ENCODE measurements at regions not wholly inside any gene's neighbourhood (a gene's known extent, or its start where the extent isn't known, plus 50 kb on each side); places are given as distances from the start of the nearest gene placed in this dataset.
A peak's percentile ranks its signal among the peaks of the same experiment; 100 is the strongest.

- Mint-ChIP-seq H3K36me3 (no peaks in the 10 kb centered on the region), H3K4me3 (no peak overlapping the region), H3K27ac (peak overlapping the region in 2 of 3 donors; percentile 3 to 65), H3K9me3 (peaks cover 0 to 2% (median 0%) of the 10 kb centered on the region in 7 donors), H3K27me3 (peaks cover 18% of the 10 kb centered on the region), H3K4me1 (peaks cover 0 to 18% (median 0%) of the 10 kb centered on the region in 4 donors)
- no peak overlapping the region for H3K4me3 ChIP-seq (ENCODE audit: low read depth, low read length)
- H3K9me3 ChIP-seq (ENCODE audit: control insufficient read depth in 2 of 2, low read length in 2 of 2): no peaks in the 10 kb centered on the region
- no peaks in the 10 kb centered on the region for H3K27me3 ChIP-seq (ENCODE audit: control insufficient read depth, insufficient read depth, low read length)
- DNase-seq (peak in 2 of 3 donors; percentile 28 to 37), ATAC-seq (ENCODE audit: low read depth in 2 of 2) (no peak)
- no peaks in the 10 kb centered on the region for H3K36me3 ChIP-seq (ENCODE audit: control insufficient read depth, insufficient read depth, low read length)
- H3K27ac ChIP-seq (ENCODE audit: insufficient read depth, low read length, poor library complexity, severe bottlenecking): no peak overlapping the region
- no peaks in the 10 kb centered on the region for H3K4me1 ChIP-seq (ENCODE audit: control insufficient read depth, insufficient read depth, low read length, poor library complexity, severe bottlenecking)
These were observed 398.3 kb upstream of the ARID1B start for GRCh38 chr6:156378853-156379252.

DNA sequence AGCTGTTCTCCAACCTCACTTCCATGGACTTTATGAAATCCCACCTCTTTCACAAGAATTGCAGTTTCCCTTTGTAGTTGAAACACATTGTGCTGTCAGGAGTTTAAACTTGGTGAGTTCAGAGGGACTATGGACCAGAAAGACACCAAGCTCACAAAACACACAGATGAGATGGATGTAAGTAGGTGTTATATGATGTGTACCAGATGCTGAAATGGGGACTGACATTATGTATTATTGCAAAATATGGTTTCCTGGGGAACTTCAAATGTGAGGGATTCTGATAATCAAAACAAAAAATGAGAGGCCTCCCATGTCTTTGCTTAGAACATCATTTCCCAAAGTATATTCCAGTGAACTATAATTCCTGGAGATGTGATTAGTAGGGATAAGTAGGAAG, 401.1 kb upstream of the ARID1B start:
- peaks cover 14% of the 10 kb centered on the region for H3K27me3 Mint-ChIP-seq
- peaks cover 0 to 3% (median 0%) of the 10 kb centered on the region in 7 donors for H3K9me3 Mint-ChIP-seq
- H3K4me1 Mint-ChIP-seq: peaks cover 0 to 14% (median 0%) of the 10 kb centered on the region in 4 donors
- H3K36me3 Mint-ChIP-seq: no peaks in the 10 kb centered on the region
- Histone ChIP-seq H3K27ac (ENCODE audit: insufficient read depth, low read length, poor library complexity, severe bottlenecking) (no peak overlapping the region), H3K4me3 (ENCODE audit: low read depth, low read length) (no peak overlapping the region), H3K4me1 (ENCODE audit: control insufficient read depth, insufficient read depth, low read length, poor library complexity, severe bottlenecking) (no peaks in the 10 kb centered on the region), H3K27me3 (ENCODE audit: control insufficient read depth, insufficient read depth, low read length) (no peaks in the 10 kb centered on the region), H3K36me3 (ENCODE audit: control insufficient read depth, insufficient read depth, low read length) (no peaks in the 10 kb centered on the region), H3K9me3 (ENCODE audit: control insufficient read depth in 2 of 2, low read length in 2 of 2) (no peaks in the 10 kb centered on the region)
- no peak overlapping the region for H3K4me3 Mint-ChIP-seq
- no peak for DNase-seq
- H3K27ac Mint-ChIP-seq: no peak overlapping the region
- ATAC-seq (ENCODE audit: low read depth in 2 of 2): no peak

GRCh38 chr6:156359912-156360311, 417.3 kb upstream of the ARID1B start:
- Mint-ChIP-seq H3K36me3 (peaks cover 11% of the 10 kb centered on the region), H3K27me3 (peaks cover 12% of the 10 kb centered on the region), H3K4me1 (no peaks in the 10 kb centered on the region), H3K27ac (peak overlapping the region in 1 of 3 donors; percentile 76), H3K4me3 (no peak overlapping the region), H3K9me3 (peaks cover 0 to 6% (median 0%) of the 10 kb centered on the region in 7 donors)
- Histone ChIP-seq H3K9me3 (ENCODE audit: control insufficient read depth in 2 of 2, low read length in 2 of 2) (no peaks in the 10 kb centered on the region), H3K4me1 (ENCODE audit: control insufficient read depth, insufficient read depth, low read length, poor library complexity, severe bottlenecking) (no peaks in the 10 kb centered on the region), H3K27ac (ENCODE audit: insufficient read depth, low read length, poor library complexity, severe bottlenecking) (no peak overlapping the region), H3K36me3 (ENCODE audit: control insufficient read depth, insufficient read depth, low read length) (no peaks in the 10 kb centered on the region), H3K4me3 (ENCODE audit: low read depth, low read length) (no peak overlapping the region), H3K27me3 (ENCODE audit: control insufficient read depth, insufficient read depth, low read length) (no peaks in the 10 kb centered on the region)
- DNase-seq: no peak
- no peak for ATAC-seq (ENCODE audit: low read depth in 2 of 2)

DNA sequence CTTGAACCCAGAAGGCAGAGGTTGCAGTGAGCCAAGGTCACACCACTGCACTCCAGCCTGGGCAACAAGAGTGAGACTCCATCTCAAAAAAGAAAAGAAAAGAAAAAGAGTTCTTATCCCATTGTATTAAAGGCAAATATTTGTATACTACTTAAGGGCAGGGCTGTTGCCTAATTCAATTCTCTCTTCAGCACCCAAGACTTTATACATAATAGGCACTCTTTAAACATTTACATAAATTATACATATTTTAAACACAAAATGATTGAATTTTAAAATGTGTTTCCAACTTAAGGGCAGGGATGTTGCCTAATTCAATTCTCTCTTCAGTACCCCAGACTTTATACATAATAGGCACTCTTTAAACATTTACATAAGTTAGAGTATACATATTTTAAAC, 424.3 kb upstream of the ARID1B start:
- Histone ChIP-seq H3K4me1 (ENCODE audit: control insufficient read depth, insufficient read depth, low read length, poor library complexity, severe bottlenecking) (no peaks in the 10 kb centered on the region), H3K4me3 (ENCODE audit: low read depth, low read length) (no peak overlapping the region), H3K9me3 (ENCODE audit: control insufficient read depth in 2 of 2, low read length in 2 of 2) (no peaks in the 10 kb centered on the region), H3K36me3 (ENCODE audit: control insufficient read depth, insufficient read depth, low read length) (no peaks in the 10 kb centered on the region), H3K27ac (ENCODE audit: insufficient read depth, low read length, poor library complexity, severe bottlenecking) (no peak overlapping the region), H3K27me3 (ENCODE audit: control insufficient read depth, insufficient read depth, low read length) (no peaks in the 10 kb centered on the region)
- DNase-seq (no peak), ATAC-seq (ENCODE audit: low read depth in 2 of 2) (no peak)
- peaks cover 26% of the 10 kb centered on the region for H3K27me3 Mint-ChIP-seq
- H3K27ac Mint-ChIP-seq: no peak overlapping the region
- peaks cover 4% of the 10 kb centered on the region for H3K36me3 Mint-ChIP-seq
- H3K9me3 Mint-ChIP-seq: peaks cover 0 to 6% (median 1%) of the 10 kb centered on the region in 7 donors
- no peaks in the 10 kb centered on the region for H3K4me1 Mint-ChIP-seq
- no peak overlapping the region for H3K4me3 Mint-ChIP-seq

DNA sequence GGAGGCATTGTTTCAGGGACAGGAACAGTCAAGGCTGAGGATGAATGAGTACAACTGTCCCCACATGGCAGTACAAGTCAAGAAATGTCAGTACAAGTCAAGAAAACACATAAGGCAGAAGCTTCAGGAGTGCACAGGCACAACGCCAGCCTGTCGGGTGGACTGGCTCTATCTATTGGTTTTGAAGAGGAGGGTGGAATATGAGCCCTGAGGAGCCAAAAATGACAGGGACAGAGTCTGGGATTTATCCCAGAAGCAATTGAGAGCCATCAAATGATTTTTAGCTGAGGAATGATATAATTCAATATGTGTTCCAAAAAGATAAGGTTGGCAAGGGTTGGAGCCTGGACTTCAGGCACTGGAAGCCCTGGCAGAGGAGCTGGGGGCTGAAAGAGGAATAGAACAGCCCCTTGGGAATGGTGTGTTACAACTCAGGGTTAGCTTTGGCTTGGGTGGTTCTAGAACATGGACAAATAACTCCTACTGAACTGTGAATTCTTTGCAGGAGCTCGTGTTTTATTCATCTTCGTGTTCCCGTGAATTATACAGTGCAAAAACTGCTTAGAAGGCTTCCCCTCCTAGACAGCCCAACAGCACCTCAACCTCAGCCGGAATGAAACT, 425.7 kb upstream of the ARID1B start:
- DNase-seq: no peak

DNA sequence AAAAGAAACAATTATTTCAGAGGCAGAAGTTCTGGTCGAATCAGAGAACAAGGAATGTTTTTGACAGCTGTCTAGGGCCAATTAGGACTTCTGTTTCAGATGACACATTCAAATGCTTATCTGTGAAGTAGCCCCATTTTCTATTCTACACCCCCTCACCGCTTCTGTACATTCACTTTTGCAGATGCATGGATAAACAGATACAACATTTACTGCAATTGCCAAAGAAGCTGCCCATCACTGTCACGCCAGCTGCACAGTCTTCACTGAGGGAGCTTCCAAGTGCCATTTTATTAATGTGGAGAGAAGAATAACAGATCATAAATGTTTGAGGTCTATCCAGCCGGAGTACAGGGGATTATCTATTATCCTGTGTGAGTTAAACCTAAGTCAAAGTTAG, 426.8 kb upstream of the ARID1B start:
- DNase-seq (no peak), ATAC-seq (ENCODE audit: low read depth in 2 of 2) (no peak)
- Mint-ChIP-seq H3K9me3 (peaks cover 0 to 6% (median under 1%) of the 10 kb centered on the region in 7 donors), H3K4me3 (no peak overlapping the region), H3K36me3 (no peaks in the 10 kb centered on the region), H3K27me3 (peaks cover 20% of the 10 kb centered on the region), H3K27ac (peak overlapping the region in 1 of 3 donors; percentile 25), H3K4me1 (no peaks in the 10 kb centered on the region)
- no peaks in the 10 kb centered on the region for H3K9me3 ChIP-seq (ENCODE audit: control insufficient read depth in 2 of 2, low read length in 2 of 2)
- no peaks in the 10 kb centered on the region for H3K4me1 ChIP-seq (ENCODE audit: control insufficient read depth, insufficient read depth, low read length, poor library complexity, severe bottlenecking)
- H3K36me3 ChIP-seq (ENCODE audit: control insufficient read depth, insufficient read depth, low read length): no peaks in the 10 kb centered on the region
- H3K27ac ChIP-seq (ENCODE audit: insufficient read depth, low read length, poor library complexity, severe bottlenecking): no peak overlapping the region
- H3K27me3 ChIP-seq (ENCODE audit: control insufficient read depth, insufficient read depth, low read length): peaks cover 2% of the 10 kb centered on the region
- H3K4me3 ChIP-seq (ENCODE audit: low read depth, low read length): no peak overlapping the region

More for the DNA sequence above, 425.7 kb upstream of the ARID1B start:
- H3K27ac ChIP-seq (ENCODE audit: insufficient read depth, low read length, poor library complexity, severe bottlenecking): no peak overlapping the region
- H3K36me3 Mint-ChIP-seq: no peaks in the 10 kb centered on the region
- no peak overlapping the region for H3K4me3 ChIP-seq (ENCODE audit: low read depth, low read length)
- H3K27me3 ChIP-seq (ENCODE audit: control insufficient read depth, insufficient read depth, low read length): peaks cover 2% of the 10 kb centered on the region
- no peaks in the 10 kb centered on the region for H3K9me3 ChIP-seq (ENCODE audit: control insufficient read depth in 2 of 2, low read length in 2 of 2)
- H3K9me3 Mint-ChIP-seq: peaks cover 0 to 6% (median 1%) of the 10 kb centered on the region in 7 donors
- H3K27me3 Mint-ChIP-seq: peaks cover 20% of the 10 kb centered on the region
- ATAC-seq (ENCODE audit: low read depth in 2 of 2): no peak
- H3K36me3 ChIP-seq (ENCODE audit: control insufficient read depth, insufficient read depth, low read length): no peaks in the 10 kb centered on the region
- H3K4me3 Mint-ChIP-seq: no peak overlapping the region
- no peaks in the 10 kb centered on the region for H3K4me1 Mint-ChIP-seq
- no peaks in the 10 kb centered on the region for H3K4me1 ChIP-seq (ENCODE audit: control insufficient read depth, insufficient read depth, low read length, poor library complexity, severe bottlenecking)
- H3K27ac Mint-ChIP-seq: no peak overlapping the region

GRCh38 chr6:156348849-156349248, 428.3 kb upstream of the ARID1B start:
- peaks cover 0 to 6% (median 0%) of the 10 kb centered on the region in 7 donors for H3K9me3 Mint-ChIP-seq

DNA sequence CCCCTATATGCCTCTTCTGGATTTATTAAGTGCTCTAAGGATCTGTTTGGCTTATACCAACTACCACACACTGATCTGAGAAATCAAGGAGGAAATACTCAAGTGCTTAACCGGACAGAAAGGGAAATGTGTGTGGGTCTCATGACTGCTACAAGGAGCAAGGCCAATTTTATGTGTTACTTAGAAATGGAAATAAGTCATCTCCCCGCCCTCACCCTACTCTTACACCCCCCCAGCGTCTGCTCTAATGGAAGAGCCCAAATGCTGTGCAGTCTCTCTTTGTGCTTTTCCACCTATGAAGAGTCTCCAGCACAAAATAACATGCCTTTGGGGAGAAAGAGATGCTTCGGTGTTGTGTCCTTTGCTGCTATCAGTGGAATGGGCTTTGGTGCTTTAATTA, 428.8 kb upstream of the ARID1B start:
- peaks cover 20% of the 10 kb centered on the region for H3K27me3 Mint-ChIP-seq

More at GRCh38 chr6:156348849-156349248, 428.3 kb upstream of the ARID1B start:
- no peak overlapping the region for H3K27ac Mint-ChIP-seq
- H3K4me1 ChIP-seq (ENCODE audit: control insufficient read depth, insufficient read depth, low read length, poor library complexity, severe bottlenecking): no peaks in the 10 kb centered on the region
- H3K4me1 Mint-ChIP-seq: no peaks in the 10 kb centered on the region
- no peaks in the 10 kb centered on the region for H3K36me3 Mint-ChIP-seq
- H3K4me3 Mint-ChIP-seq: no peak overlapping the region
- H3K9me3 ChIP-seq (ENCODE audit: control insufficient read depth in 2 of 2, low read length in 2 of 2): no peaks in the 10 kb centered on the region
- DNase-seq (no peak), ATAC-seq (ENCODE audit: low read depth in 2 of 2) (no peak)
- no peaks in the 10 kb centered on the region for H3K36me3 ChIP-seq (ENCODE audit: control insufficient read depth, insufficient read depth, low read length)
- H3K27me3 ChIP-seq (ENCODE audit: control insufficient read depth, insufficient read depth, low read length): peaks cover 2% of the 10 kb centered on the region
- peaks cover 20% of the 10 kb centered on the region for H3K27me3 Mint-ChIP-seq
- no peak overlapping the region for H3K27ac ChIP-seq (ENCODE audit: insufficient read depth, low read length, poor library complexity, severe bottlenecking)
- H3K4me3 ChIP-seq (ENCODE audit: low read depth, low read length): no peak overlapping the region

More for the DNA sequence above, 428.8 kb upstream of the ARID1B start:
- no peaks in the 10 kb centered on the region for H3K4me1 Mint-ChIP-seq
- no peak overlapping the region for H3K27ac Mint-ChIP-seq
- H3K9me3 ChIP-seq (ENCODE audit: control insufficient read depth in 2 of 2, low read length in 2 of 2): no peaks in the 10 kb centered on the region
- H3K36me3 Mint-ChIP-seq: no peaks in the 10 kb centered on the region
- no peaks in the 10 kb centered on the region for H3K4me1 ChIP-seq (ENCODE audit: control insufficient read depth, insufficient read depth, low read length, poor library complexity, severe bottlenecking)
- no peaks in the 10 kb centered on the region for H3K36me3 ChIP-seq (ENCODE audit: control insufficient read depth, insufficient read depth, low read length)
- no peak overlapping the region for H3K4me3 Mint-ChIP-seq
- peaks cover 2% of the 10 kb centered on the region for H3K27me3 ChIP-seq (ENCODE audit: control insufficient read depth, insufficient read depth, low read length)
- H3K27ac ChIP-seq (ENCODE audit: insufficient read depth, low read length, poor library complexity, severe bottlenecking): no peak overlapping the region
- H3K4me3 ChIP-seq (ENCODE audit: low read depth, low read length): no peak overlapping the region
- no peak for DNase-seq
- no peak for ATAC-seq (ENCODE audit: low read depth in 2 of 2)
- peaks cover 0 to 7% (median 1%) of the 10 kb centered on the region in 7 donors for H3K9me3 Mint-ChIP-seq

Measured in CD4-positive, CD25-positive, alpha-beta regulatory T cell (primary cell).